Loucy (cell line): ENCODE measurements at regions not wholly inside any gene's neighbourhood (a gene's known extent, or its start where the extent isn't known, plus 50 kb on each side); places are given as distances from the start of the nearest gene placed in this dataset.

Source experiments
- H2AFZ ChIP-seq: fragments of 200-600 bp; sonication (generic); 2 replicates; pipeline ENCODE4 v1.6.0; 2016; ENCODE audit warnings: antibody characterized with exemption, mild to moderate bottlenecking, low read length, moderate library complexity
- H3F3A ChIP-seq: fragments of 200-600 bp; 2 replicates; pipeline ENCODE4 v1.6.0; 2016; ENCODE audit warnings: antibody characterized with exemption, low read depth, mild to moderate bottlenecking
- H3K27me3 ChIP-seq: fragments of 200-600 bp; sonication (generic); 2 replicates; pipeline ENCODE4 v1.6.1; 2014; ENCODE audit warnings: low read length, mild to moderate bottlenecking; ENCODE audit not compliant: insufficient read depth, poor library complexity, severe bottlenecking
- H3K36me3 ChIP-seq: fragments of 200-600 bp; sonication (generic); 2 replicates; pipeline ENCODE4 v1.6.1; 2016; ENCODE audit warnings: low read length; ENCODE audit not compliant: insufficient read depth
- H3K4me1 ChIP-seq: fragments of 200-600 bp; sonication (generic); 2 replicates; pipeline ENCODE4 v1.5.1; 2014; ENCODE audit warnings: low read length, mild to moderate bottlenecking; ENCODE audit not compliant: insufficient read depth, poor library complexity, severe bottlenecking
- H3K4me2 ChIP-seq: fragments of 200-600 bp; sonication (generic); 2 replicates; pipeline ENCODE4 v1.6.0; 2014; ENCODE audit warnings: antibody characterized with exemption, low read length, low read depth, mild to moderate bottlenecking; ENCODE audit not compliant: poor library complexity, severe bottlenecking
- H3K4me3 ChIP-seq: fragments of 200-600 bp; sonication (generic); 2 replicates; pipeline ENCODE4 v1.5.1; 2014; ENCODE audit warnings: low read length, mild to moderate bottlenecking, mixed read lengths; ENCODE audit not compliant: poor library complexity, severe bottlenecking
- H3K79me2 ChIP-seq: fragments of 200-600 bp; sonication (generic); 2 replicates; pipeline ENCODE4 v1.6.1; 2014; ENCODE audit warnings: low read length; ENCODE audit not compliant: insufficient read depth
- H3K9ac ChIP-seq: fragments of 200-600 bp; sonication (generic); 2 replicates; pipeline ENCODE4 v1.6.0; 2014; ENCODE audit warnings: mild to moderate bottlenecking, low read depth, low read length, moderate library complexity; ENCODE audit not compliant: poor library complexity, severe bottlenecking
- H3K9me2 ChIP-seq: fragments of 200-600 bp; sonication (generic); replicated peaks from 2 replicates; pipeline ENCODE4 v1.6.1; 2016; ENCODE audit warnings: low read depth, low read length, mixed read lengths
- H3K9me3 ChIP-seq: fragments of 200-600 bp; sonication (generic); 2 replicates; pipeline ENCODE4 v1.6.1; 2014; ENCODE audit warnings: mild to moderate bottlenecking, antibody characterized with exemption, low read length, low read depth; ENCODE audit not compliant: insufficient read depth
- H4K20me1 ChIP-seq: fragments of 200-600 bp; sonication (generic); 2 replicates; pipeline ENCODE4 v1.6.0; 2014; ENCODE audit warnings: antibody characterized with exemption, low read length, mild to moderate bottlenecking; ENCODE audit not compliant: insufficient read depth, poor library complexity, severe bottlenecking
- CTCF ChIP-seq: fragments of 200-600 bp; sonication (generic); conservative IDR thresholded peaks from 2 replicates; pipeline ENCODE4 v1.5.1; 2014; ENCODE audit warnings: mild to moderate bottlenecking, antibody characterized with exemption, low read length
- EZH2phosphoT487 ChIP-seq: fragments of 200-600 bp; IDR thresholded peaks from 2 replicates; pipeline ENCODE4 v1.6.1; 2018; ENCODE audit warnings: antibody characterized with exemption, mild to moderate bottlenecking, moderate library complexity, borderline replicate concordance

DNA sequence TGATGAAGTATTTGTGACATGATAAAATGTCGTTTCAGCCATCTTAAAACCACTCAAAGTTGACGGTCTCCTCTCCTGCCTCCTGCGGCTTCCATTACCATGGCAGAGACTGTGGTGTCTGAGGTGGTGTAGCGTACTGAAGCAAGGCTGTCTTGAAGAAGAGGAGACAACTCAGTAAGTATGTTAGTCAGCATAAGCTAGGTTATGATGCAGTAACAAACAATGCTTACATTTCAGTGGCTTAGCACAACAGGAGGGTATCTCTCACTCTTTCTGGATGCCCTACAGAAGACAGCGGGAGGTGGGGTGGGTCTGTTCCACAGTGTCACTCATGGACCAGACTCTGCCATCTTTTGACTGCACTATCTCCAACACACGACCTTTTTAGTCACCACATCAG, 174.7 kb upstream of the AHI1 start:
- H4K20me1 ChIP-seq = no peaks in the 10 kb centered on the region
- TF ChIP-seq EZH2phosphoT487 = no peak
- TF ChIP-seq CTCF = no peak
- H3K36me3 ChIP-seq = no peaks in the 10 kb centered on the region
- no peaks in the 10 kb centered on the region for H3K9me2 ChIP-seq
- H3F3A ChIP-seq = no peaks in the 10 kb centered on the region
- H3K4me3 ChIP-seq = no peak overlapping the region
- no peaks in the 10 kb centered on the region for H3K27me3 ChIP-seq
- no peaks in the 10 kb centered on the region for H3K4me1 ChIP-seq
- H3K9me3 ChIP-seq = no peaks in the 10 kb centered on the region
- no peak overlapping the region for H3K9ac ChIP-seq
- H3K79me2 ChIP-seq = no peaks in the 10 kb centered on the region
- no peak overlapping the region for H2AFZ ChIP-seq
- H3K4me2 ChIP-seq = no peak overlapping the region

DNA sequence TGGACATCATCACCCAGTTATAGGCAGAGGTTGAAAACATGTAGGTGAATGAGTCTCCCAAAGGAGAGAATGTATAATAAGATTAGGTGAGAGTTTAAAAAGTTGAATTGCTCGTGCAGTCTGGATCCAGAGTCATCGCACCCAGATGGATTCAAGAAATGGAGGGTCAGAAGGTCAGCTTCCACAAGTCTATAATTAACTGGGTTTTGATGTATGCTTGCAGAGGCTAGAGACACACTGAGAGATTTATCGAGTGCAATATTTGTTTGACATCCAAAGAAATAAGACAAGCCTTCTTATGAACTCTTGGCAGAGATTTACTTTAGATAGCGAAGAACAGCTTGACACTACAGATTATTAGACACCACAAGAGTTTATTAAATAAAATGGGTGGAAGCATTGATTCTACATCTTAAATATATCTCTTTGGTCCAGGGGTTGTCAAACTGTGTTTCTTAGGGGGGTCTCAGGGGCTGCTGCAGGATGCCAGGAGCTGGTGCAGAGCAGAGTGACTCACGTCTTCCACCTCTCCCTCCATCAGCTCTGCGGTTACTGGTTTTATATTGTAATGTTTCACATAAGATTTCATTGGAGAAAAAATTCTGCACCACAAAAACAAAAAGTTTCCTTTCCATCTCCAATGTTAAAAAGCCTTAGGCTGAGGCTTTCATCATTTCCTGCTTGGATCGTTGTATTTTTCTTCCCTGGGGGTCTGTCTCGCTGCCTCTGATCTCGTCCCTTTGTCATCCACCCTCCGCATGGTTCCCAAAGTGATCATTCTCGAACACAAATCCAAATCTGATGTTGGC, 176.2 kb upstream of the AHI1 start:
- Histone ChIP-seq H3K79me2 (no peaks in the 10 kb centered on the region), H3K4me2 (no peak overlapping the region), H3K9me2 (no peaks in the 10 kb centered on the region), H3K27me3 (no peaks in the 10 kb centered on the region), H3K36me3 (no peaks in the 10 kb centered on the region), H3K4me3 (no peak overlapping the region), H3K9me3 (no peaks in the 10 kb centered on the region), H4K20me1 (no peaks in the 10 kb centered on the region), H3K4me1 (no peaks in the 10 kb centered on the region), H3F3A (no peaks in the 10 kb centered on the region), H3K9ac (no peak overlapping the region), H2AFZ (no peak overlapping the region)
- TF ChIP-seq EZH2phosphoT487 (no peak), CTCF (no peak)

DNA sequence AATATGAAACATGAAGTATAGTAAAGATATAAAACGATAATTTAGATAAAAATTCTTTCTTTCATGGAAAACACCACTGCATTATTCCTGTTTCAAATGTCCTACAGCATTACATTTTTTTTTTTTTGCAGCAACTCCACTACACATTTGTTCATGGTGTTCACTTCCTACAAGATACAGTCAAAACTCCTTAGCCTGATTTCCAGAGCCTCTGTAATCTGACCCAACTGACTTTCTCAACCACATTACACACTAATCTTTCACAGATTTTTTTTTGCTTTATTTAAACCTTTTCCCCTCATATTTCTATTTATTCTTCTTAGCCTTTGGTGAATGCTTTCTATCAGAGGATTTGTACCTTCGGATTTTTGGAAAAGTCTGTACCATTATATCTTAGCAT, 176.5 kb upstream of the PDE7B start:
- H3K36me3 ChIP-seq = no peaks in the 10 kb centered on the region
- TF ChIP-seq EZH2phosphoT487 (no peak), CTCF (no peak)
- H3K9me2 ChIP-seq = no peaks in the 10 kb centered on the region
- H3K4me3 ChIP-seq = no peak overlapping the region
- H3F3A ChIP-seq = no peaks in the 10 kb centered on the region
- no peak overlapping the region for H2AFZ ChIP-seq
- no peaks in the 10 kb centered on the region for H3K4me1 ChIP-seq
- no peak overlapping the region for H3K4me2 ChIP-seq
- no peaks in the 10 kb centered on the region for H3K79me2 ChIP-seq
- no peaks in the 10 kb centered on the region for H3K9me3 ChIP-seq
- H3K27me3 ChIP-seq = no peaks in the 10 kb centered on the region
- no peak overlapping the region for H3K9ac ChIP-seq
- no peaks in the 10 kb centered on the region for H4K20me1 ChIP-seq
